Ishikawa (cell line): ENCODE measurements at regions not wholly inside any gene's neighbourhood (a gene's known extent, or its start where the extent isn't known, plus 50 kb on each side); places are given as distances from the start of the nearest gene placed in this dataset.

Experiments
- CEBPB ChIP-seq: IDR thresholded peaks from 2 replicates; pipeline ENCODE4 v1.6.1; 2012
- CREB1 ChIP-seq: IDR thresholded peaks from 2 replicates; pipeline ENCODE4 v1.6.1; 2012; ENCODE audit warnings: low read depth
- EGR1 ChIP-seq: IDR thresholded peaks from 2 replicates; pipeline ENCODE4 v1.6.1; 2012
- EP300 ChIP-seq: IDR thresholded peaks from 2 replicates; pipeline ENCODE4 v1.6.1; 2012; ENCODE audit warnings: borderline replicate concordance
- FOXM1 ChIP-seq: IDR thresholded peaks from 2 replicates; pipeline ENCODE4 v1.6.1; 2012; ENCODE audit warnings: low read depth, borderline replicate concordance
- MAX ChIP-seq: IDR thresholded peaks from 2 replicates; pipeline ENCODE4 v1.6.1; 2012
- NFIC ChIP-seq: IDR thresholded peaks from 2 replicates; pipeline ENCODE4 v1.6.1; 2012
- RAD21 ChIP-seq: IDR thresholded peaks from 2 replicates; pipeline ENCODE4 v1.6.1; 2012; ENCODE audit warnings: low read depth
- REST ChIP-seq: IDR thresholded peaks from 2 replicates; pipeline ENCODE4 v1.6.1; 2012; ENCODE audit warnings: low read depth, mild to moderate bottlenecking
- TAF1 ChIP-seq: IDR thresholded peaks from 2 replicates; pipeline ENCODE4 v1.6.1; 2012; ENCODE audit warnings: low read depth, mild to moderate bottlenecking
- TCF12 ChIP-seq: IDR thresholded peaks from 2 replicates; pipeline ENCODE4 v1.6.1; 2012; ENCODE audit warnings: low read depth
- TEAD4 ChIP-seq: IDR thresholded peaks from 2 replicates; pipeline ENCODE4 v1.6.1; 2012
- USF1 ChIP-seq: IDR thresholded peaks from 2 replicates; pipeline ENCODE4 v1.6.1; 2012
- YY1 ChIP-seq: IDR thresholded peaks from 2 replicates; pipeline ENCODE4 v1.6.1; 2012; ENCODE audit warnings: low read depth
- ZBTB7A ChIP-seq: IDR thresholded peaks from 2 replicates; pipeline ENCODE4 v1.6.1; 2012; ENCODE audit warnings: low read depth

GRCh38 chr11:25602959-25603358, 729.0 kb upstream of the ANO3 start:
- TF ChIP-seq RAD21 (no peak), TEAD4 (no peak), FOXM1 (no peak)

- no peak for TF ChIP-seq NFIC
- no peak for TF ChIP-seq FOXM1
- TF ChIP-seq CREB1 = no peak
- TF ChIP-seq ZBTB7A = no peak
- no peak for TF ChIP-seq TEAD4
- no peak for TF ChIP-seq USF1
- no peak for TF ChIP-seq TAF1
- TF ChIP-seq REST = no peak
Measured at GRCh38 chr11:25612806-25613205, 719.1 kb upstream of the ANO3 start.

- TF ChIP-seq YY1 (no peak), CEBPB (no peak), EGR1 (no peak), REST (no peak), RAD21 (no peak), TAF1 (no peak)
Measured at GRCh38 chr11:25613451-25613850, 718.5 kb upstream of the ANO3 start.

- TF ChIP-seq TAF1 (no peak), NFIC (no peak), RAD21 (no peak), FOXM1 (no peak), CEBPB (no peak), REST (no peak), TCF12 (no peak), YY1 (no peak), EP300 (no peak), USF1 (no peak), CREB1 (no peak), MAX (no peak), TEAD4 (no peak)
Measured at GRCh38 chr11:25613865-25614264, 718.1 kb upstream of the ANO3 start.

GRCh38 chr11:25615069-25615468, 716.9 kb upstream of the ANO3 start:
- no peak for TF ChIP-seq MAX
- no peak for TF ChIP-seq YY1
- TF ChIP-seq ZBTB7A = no peak
- TF ChIP-seq RAD21 = no peak
- no peak for TF ChIP-seq EP300
- TF ChIP-seq TEAD4 = no peak
- TF ChIP-seq TAF1 = no peak
- TF ChIP-seq CEBPB = no peak

- TF ChIP-seq USF1 = no peak
- no peak for TF ChIP-seq CREB1
- TF ChIP-seq REST = no peak
Measured at GRCh38 chr11:25615841-25616240, 716.1 kb upstream of the ANO3 start.
